MM.1S (cell line): ENCODE measurements at regions not wholly inside any gene's neighbourhood (a gene's known extent, or its start where the extent isn't known, plus 50 kb on each side); places are given as distances from the start of the nearest gene placed in this dataset.

Experiments
- EZH2 ChIP-seq: fragments of 300-600 bp; sonication (generic); optimal IDR thresholded peaks from 2 replicates; pipeline ENCODE3; 2017; ENCODE audit warnings: low read depth, mild to moderate bottlenecking, antibody characterized with exemption, low read length, mixed read lengths
- EZH2phosphoT487 ChIP-seq: fragments of 300-600 bp; sonication (generic); IDR thresholded peaks from 2 replicates; pipeline ENCODE4 v1.6.1; 2018; ENCODE audit warnings: antibody characterized with exemption, low read length
- TF ChIP-seq, protein P1 (sequence below): fragments of 300-600 bp; sonication (generic); IDR thresholded peaks from 2 replicates; pipeline ENCODE4 v1.5.1; 2016; ENCODE audit warnings: antibody characterized with exemption, low read length, mixed read lengths

DNA sequence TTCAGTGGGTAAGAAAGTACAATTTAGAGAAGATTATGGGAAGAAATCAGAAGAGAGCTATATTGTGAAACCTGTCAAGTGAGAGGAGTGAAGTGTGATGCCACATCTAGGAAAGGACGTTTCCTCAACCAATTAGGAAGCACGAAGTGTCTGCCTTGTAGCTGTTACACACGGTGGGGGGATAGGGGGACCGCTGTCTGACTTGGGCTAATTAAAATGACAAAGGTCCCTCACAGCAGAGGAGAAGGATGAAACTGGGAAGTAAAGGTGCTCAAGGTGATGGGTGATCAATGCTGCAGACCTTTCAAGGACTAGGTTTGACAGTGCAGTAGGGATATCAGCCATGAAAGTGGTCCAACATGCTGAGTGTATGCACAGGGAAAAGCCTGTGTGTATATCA lies 181.1 kb upstream of the PRSS16 start:
- TF ChIP-seq, protein P1, sequence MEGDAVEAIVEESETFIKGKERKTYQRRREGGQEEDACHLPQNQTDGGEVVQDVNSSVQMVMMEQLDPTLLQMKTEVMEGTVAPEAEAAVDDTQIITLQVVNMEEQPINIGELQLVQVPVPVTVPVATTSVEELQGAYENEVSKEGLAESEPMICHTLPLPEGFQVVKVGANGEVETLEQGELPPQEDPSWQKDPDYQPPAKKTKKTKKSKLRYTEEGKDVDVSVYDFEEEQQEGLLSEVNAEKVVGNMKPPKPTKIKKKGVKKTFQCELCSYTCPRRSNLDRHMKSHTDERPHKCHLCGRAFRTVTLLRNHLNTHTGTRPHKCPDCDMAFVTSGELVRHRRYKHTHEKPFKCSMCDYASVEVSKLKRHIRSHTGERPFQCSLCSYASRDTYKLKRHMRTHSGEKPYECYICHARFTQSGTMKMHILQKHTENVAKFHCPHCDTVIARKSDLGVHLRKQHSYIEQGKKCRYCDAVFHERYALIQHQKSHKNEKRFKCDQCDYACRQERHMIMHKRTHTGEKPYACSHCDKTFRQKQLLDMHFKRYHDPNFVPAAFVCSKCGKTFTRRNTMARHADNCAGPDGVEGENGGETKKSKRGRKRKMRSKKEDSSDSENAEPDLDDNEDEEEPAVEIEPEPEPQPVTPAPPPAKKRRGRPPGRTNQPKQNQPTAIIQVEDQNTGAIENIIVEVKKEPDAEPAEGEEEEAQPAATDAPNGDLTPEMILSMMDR: no peak
- TF ChIP-seq EZH2phosphoT487 (no peak), EZH2 (no peak)
